ENCODE measurements at regions not wholly inside any gene's neighbourhood (a gene's known extent, or its start where the extent isn't known, plus 50 kb on each side); places are given as distances from the start of the nearest gene placed in this dataset.

DNA sequence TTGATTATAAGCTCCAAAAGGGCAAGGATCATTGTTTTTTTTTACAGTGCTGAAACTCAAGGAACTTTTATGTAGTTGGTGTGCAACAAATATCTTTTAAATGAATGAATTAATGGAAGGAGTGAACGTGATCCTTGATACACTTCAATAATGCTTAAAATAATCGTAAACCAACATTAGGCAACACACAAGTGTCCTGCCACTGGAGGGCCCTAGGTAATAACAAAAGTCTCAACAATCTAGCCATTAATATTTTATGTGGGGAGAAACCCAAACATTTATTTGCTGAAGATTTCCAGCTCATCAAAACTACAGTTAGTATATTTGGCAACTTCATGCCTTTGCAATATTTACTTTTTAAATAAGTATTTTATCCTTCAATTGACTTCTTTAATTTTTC lies 309.0 kb upstream of the FBXL7 start:
- TF ChIP-seq TAF1 (IDR thresholded peaks at IDR 0.05; ENCODE audit: low read depth) (no peak), NFIC (IDR thresholded peaks at IDR 0.05) (no peak)

DNA sequence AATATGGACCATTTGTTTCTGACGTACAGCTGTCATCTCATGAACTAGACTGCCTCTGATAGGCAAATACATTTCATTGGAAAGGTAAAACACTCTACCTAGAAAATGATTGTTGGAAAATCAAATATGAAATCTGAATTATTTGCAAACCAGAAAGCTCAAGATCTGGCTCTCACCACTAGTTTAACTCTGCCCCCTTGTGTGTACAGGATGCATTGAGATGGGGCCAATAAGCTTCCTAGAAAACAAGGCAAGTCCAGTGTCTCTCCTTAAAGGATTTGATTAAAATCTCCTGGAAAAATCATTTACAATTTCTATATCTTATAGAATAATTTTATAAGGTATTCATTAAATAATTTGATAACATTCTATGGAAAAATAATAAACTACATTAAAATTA lies 311.9 kb upstream of the ANKH start:
- TF ChIP-seq TEAD4 (IDR thresholded peaks at IDR 0.05) (no peak), TCF12 (IDR thresholded peaks at IDR 0.05; ENCODE audit: low read depth) (no peak), CEBPB (IDR thresholded peaks at IDR 0.05) (no peak), ZBTB7A (IDR thresholded peaks at IDR 0.05; ENCODE audit: low read depth) (no peak), YY1 (IDR thresholded peaks at IDR 0.05; ENCODE audit: low read depth) (no peak), RAD21 (IDR thresholded peaks at IDR 0.05; ENCODE audit: low read depth) (no peak), CREB1 (IDR thresholded peaks at IDR 0.05; ENCODE audit: low read depth) (no peak), EP300 (IDR thresholded peaks at IDR 0.05; ENCODE audit: borderline replicate concordance) (no peak), FOXM1 (IDR thresholded peaks at IDR 0.05; ENCODE audit: borderline replicate concordance, low read depth) (no peak), TAF1 (IDR thresholded peaks at IDR 0.05; ENCODE audit: low read depth) (no peak), NFIC (IDR thresholded peaks at IDR 0.05) (no peak), EGR1 (IDR thresholded peaks at IDR 0.05) (no peak), USF1 (IDR thresholded peaks at IDR 0.05) (no peak)
- TF ChIP-seq, protein P1, sequence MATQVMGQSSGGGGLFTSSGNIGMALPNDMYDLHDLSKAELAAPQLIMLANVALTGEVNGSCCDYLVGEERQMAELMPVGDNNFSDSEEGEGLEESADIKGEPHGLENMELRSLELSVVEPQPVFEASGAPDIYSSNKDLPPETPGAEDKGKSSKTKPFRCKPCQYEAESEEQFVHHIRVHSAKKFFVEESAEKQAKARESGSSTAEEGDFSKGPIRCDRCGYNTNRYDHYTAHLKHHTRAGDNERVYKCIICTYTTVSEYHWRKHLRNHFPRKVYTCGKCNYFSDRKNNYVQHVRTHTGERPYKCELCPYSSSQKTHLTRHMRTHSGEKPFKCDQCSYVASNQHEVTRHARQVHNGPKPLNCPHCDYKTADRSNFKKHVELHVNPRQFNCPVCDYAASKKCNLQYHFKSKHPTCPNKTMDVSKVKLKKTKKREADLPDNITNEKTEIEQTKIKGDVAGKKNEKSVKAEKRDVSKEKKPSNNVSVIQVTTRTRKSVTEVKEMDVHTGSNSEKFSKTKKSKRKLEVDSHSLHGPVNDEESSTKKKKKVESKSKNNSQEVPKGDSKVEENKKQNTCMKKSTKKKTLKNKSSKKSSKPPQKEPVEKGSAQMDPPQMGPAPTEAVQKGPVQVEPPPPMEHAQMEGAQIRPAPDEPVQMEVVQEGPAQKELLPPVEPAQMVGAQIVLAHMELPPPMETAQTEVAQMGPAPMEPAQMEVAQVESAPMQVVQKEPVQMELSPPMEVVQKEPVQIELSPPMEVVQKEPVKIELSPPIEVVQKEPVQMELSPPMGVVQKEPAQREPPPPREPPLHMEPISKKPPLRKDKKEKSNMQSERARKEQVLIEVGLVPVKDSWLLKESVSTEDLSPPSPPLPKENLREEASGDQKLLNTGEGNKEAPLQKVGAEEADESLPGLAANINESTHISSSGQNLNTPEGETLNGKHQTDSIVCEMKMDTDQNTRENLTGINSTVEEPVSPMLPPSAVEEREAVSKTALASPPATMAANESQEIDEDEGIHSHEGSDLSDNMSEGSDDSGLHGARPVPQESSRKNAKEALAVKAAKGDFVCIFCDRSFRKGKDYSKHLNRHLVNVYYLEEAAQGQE (IDR thresholded peaks at IDR 0.05; ENCODE audit: low read depth), result no peak
- TF ChIP-seq, protein P2, sequence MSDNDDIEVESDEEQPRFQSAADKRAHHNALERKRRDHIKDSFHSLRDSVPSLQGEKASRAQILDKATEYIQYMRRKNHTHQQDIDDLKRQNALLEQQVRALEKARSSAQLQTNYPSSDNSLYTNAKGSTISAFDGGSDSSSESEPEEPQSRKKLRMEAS (IDR thresholded peaks at IDR 0.05), result no peak

- TF ChIP-seq USF1 (IDR thresholded peaks at IDR 0.05) (no peak), EGR1 (IDR thresholded peaks at IDR 0.05) (no peak), NFIC (IDR thresholded peaks at IDR 0.05) (no peak), CEBPB (IDR thresholded peaks at IDR 0.05) (no peak), CREB1 (IDR thresholded peaks at IDR 0.05; ENCODE audit: low read depth) (no peak), TCF12 (IDR thresholded peaks at IDR 0.05; ENCODE audit: low read depth) (no peak), FOXM1 (IDR thresholded peaks at IDR 0.05; ENCODE audit: borderline replicate concordance, low read depth) (no peak), TEAD4 (IDR thresholded peaks at IDR 0.05) (no peak), TAF1 (IDR thresholded peaks at IDR 0.05; ENCODE audit: low read depth) (no peak), RAD21 (IDR thresholded peaks at IDR 0.05; ENCODE audit: low read depth) (no peak)
- TF ChIP-seq, protein P1 (IDR thresholded peaks at IDR 0.05; ENCODE audit: low read depth), result no peak
- TF ChIP-seq, protein P2 (IDR thresholded peaks at IDR 0.05), result no peak
Observed at GRCh38 chr5:15170173-15170572, 298.6 kb upstream of the ANKH start.

DNA sequence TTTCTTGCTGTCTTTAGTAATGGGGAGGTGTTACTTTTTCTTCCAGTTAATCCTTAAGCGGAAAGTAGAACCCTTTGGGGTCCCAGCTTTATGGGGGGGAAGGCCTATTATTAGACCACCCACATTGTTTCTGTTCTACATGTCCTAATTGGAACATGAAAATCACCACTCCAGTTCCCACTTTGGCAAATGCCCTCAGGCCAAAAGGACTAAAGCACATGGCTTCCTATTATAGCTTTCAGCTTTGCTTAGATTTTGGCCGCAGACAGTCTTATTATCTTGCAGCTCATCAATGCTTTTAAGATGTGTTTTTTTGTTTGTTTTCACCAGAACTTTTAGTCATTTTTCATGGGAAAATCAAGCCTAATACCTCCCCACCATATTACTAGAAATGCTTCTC lies 296.8 kb upstream of the ANKH start:
- TF ChIP-seq ZBTB7A (IDR thresholded peaks at IDR 0.05; ENCODE audit: low read depth), result no peak

- TF ChIP-seq EP300 (IDR thresholded peaks at IDR 0.05; ENCODE audit: borderline replicate concordance), result no peak
- TF ChIP-seq, protein P1 (IDR thresholded peaks at IDR 0.05; ENCODE audit: low read depth), result no peak
- no peak for TF ChIP-seq FOXM1 (IDR thresholded peaks at IDR 0.05; ENCODE audit: borderline replicate concordance, low read depth)
- TF ChIP-seq TAF1 (IDR thresholded peaks at IDR 0.05; ENCODE audit: low read depth), result no peak
- TF ChIP-seq YY1 (IDR thresholded peaks at IDR 0.05; ENCODE audit: low read depth), result no peak
- TF ChIP-seq NFIC (IDR thresholded peaks at IDR 0.05), result no peak
- no peak for TF ChIP-seq USF1 (IDR thresholded peaks at IDR 0.05)
- TF ChIP-seq TEAD4 (IDR thresholded peaks at IDR 0.05), result no peak
- TF ChIP-seq EGR1 (IDR thresholded peaks at IDR 0.05), result no peak
- no peak for TF ChIP-seq CREB1 (IDR thresholded peaks at IDR 0.05; ENCODE audit: low read depth)
- TF ChIP-seq CEBPB (IDR thresholded peaks at IDR 0.05), result no peak
Observed at GRCh38 chr5:15160091-15160490, 288.5 kb upstream of the ANKH start.

Data from Ishikawa (cell line).